Heart left ventricle (tissue), 13 donors: ENCODE measurements at regions not wholly inside any gene's neighbourhood (a gene's known extent, or its start where the extent isn't known, plus 50 kb on each side); places are given as distances from the start of the nearest gene placed in this dataset.

Experiments
- CTCF ChIP-seq, 12 donors: fragments of 200-600 bp; sonication (generic) in 4 of 12; IDR thresholded peaks; one replicate each; pipeline versions ENCODE4 v1.5.0 to v1.8.0; 2018 to 2022; ENCODE audit warnings: antibody characterized with exemption in 12 of 12, mild to moderate bottlenecking in 5 of 12
- POLR2A ChIP-seq, 2 donors: fragments of 450-650 bp; IDR thresholded peaks; one replicate each; pipeline ENCODE4 v1.6.1; 2017; ENCODE audit warnings: antibody characterized with exemption in 2 of 2, mild to moderate bottlenecking in 2 of 2, moderate library complexity in 2 of 2
- donor health status: ischemic (EF 13 %, LVEDD 7.1; RV severe dilation, severe dysfunction).
- donor health status: DM: no; HTN: yes; CAD: no.
- donor health status: DM: no; HTN: no; CAD: no.
- donor health status: ischemic (EF 25% LVEDD 6.9; RV normal size, moderate dysfunction).
- donor health status: ischemic (EF 25% LVEDD 5.7; RV mildly dilated, moderate dysfunction).
- donor health status: ischemic (EF 35%, LVEDD 5.7; RV mildly dilated, moderate dysfunction).
- donor health status: nonischemic (EF 11% LVEDD 7.7; RV severe dilation, severe dysfunction).
- donor health status: DM: yes; HTN: yes; CAD: no.
- donor health status: PGD.
- donor health status: ischemic (EF 29% LVEDD 5.4; RV normal size, mild dysfunction).
- donor health status: nonischemic (EF 23%, LVEDD 6.1; RV moderate dilation, normal function).

DNA sequence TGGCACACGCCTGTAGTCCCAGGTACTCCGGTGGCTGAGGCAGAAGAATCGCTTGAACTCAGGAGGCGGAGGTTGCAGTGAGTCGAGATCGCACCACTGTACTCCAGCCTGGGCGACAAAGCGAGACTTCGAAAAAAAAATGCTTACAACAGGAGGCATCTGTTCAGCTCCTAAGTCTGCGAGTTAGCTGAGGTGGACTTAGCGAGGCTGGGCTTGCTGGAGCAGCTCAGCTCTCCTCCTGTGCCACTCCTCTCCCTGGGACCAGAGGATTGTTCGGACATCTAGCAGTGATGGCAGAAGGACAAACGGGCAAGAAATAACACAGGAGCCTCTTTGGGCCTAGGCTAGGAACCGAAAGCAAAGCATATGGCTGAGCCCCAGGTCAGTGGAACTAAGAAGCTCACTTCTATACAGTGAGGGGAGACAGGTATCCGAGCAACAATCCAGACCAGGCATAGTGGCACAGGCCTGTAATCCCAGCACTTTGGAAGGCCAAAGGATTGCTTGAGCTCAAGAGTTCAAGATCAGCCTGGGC lies 260.1 kb downstream of the GLI2 start:
- TF ChIP-seq CTCF (IDR thresholded peaks at IDR 0.05), result no peak
- no peak for TF ChIP-seq POLR2A (IDR thresholded peaks at IDR 0.05)
